ENCODE measurements at regions not wholly inside any gene's neighbourhood (a gene's known extent, or its start where the extent isn't known, plus 50 kb on each side); places are given as distances from the start of the nearest gene placed in this dataset.

DNA sequence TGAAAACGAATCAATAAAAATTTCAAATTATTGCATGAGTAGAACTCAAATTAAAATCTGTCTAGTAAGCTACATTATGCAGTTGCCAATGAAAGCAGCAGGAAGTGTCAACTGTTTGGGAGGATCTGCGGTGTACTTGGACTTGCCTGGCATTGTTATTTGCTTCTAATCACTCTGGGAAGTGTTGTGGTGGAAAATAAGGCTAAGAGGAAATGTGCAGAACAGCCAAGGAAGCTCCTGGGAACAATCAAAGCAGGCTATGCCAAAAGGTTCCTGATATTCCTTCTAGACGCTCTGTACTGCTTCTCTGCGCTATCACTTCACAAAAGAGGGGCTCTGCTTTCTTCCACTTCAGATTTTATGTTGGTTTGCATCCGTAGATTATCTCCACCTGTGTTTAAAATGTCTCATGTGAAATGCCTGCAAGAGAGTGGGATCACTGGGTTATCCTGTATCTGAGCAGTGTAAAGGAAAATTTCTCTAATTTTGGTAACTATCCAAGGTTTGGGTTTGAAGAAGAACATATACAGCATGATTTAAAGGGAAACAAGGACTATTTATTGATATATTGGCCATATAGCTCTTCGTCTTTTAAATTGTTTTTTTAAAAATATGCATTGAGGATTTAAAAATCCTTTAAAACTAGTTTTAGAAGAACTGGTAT is 182.7 kb upstream of the CSNK1A1L start:
- TF ChIP-seq, protein P1, sequence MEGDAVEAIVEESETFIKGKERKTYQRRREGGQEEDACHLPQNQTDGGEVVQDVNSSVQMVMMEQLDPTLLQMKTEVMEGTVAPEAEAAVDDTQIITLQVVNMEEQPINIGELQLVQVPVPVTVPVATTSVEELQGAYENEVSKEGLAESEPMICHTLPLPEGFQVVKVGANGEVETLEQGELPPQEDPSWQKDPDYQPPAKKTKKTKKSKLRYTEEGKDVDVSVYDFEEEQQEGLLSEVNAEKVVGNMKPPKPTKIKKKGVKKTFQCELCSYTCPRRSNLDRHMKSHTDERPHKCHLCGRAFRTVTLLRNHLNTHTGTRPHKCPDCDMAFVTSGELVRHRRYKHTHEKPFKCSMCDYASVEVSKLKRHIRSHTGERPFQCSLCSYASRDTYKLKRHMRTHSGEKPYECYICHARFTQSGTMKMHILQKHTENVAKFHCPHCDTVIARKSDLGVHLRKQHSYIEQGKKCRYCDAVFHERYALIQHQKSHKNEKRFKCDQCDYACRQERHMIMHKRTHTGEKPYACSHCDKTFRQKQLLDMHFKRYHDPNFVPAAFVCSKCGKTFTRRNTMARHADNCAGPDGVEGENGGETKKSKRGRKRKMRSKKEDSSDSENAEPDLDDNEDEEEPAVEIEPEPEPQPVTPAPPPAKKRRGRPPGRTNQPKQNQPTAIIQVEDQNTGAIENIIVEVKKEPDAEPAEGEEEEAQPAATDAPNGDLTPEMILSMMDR (IDR thresholded peaks at IDR 0.05), result no peak
- TF ChIP-seq POLR2A (IDR thresholded peaks at IDR 0.05), result no peak
- TF ChIP-seq EP300 (IDR thresholded peaks at IDR 0.05), result no peak
